Tongue (tissue), 1 donor: ENCODE measurements at regions not wholly inside any gene's neighbourhood (a gene's known extent, or its start where the extent isn't known, plus 50 kb on each side); places are given as distances from the start of the nearest gene placed in this dataset.
"Not testable (repeated sequence)": the region's sequence is repeated elsewhere in the genome, so short reads cannot be mapped to it uniquely, and the experiment has no call there.

Experiments used
- DNase-seq: peaks from one replicate; pipeline ENCODE4 v3.0.0-alpha.2; 2015

- no peak for DNase-seq
Measured at GRCh38 chr7:11221984-11222383, 248.3 kb downstream of the PHF14 start.

- no peak for DNase-seq
Measured at GRCh38 chr7:11224535-11224934, 250.9 kb downstream of the PHF14 start.

GRCh38 chr7:11228515-11228914, 254.8 kb downstream of the PHF14 start:
- peak; percentile 56 for DNase-seq

- DNase-seq: no peak
Measured at GRCh38 chr7:11231190-11231589, 257.5 kb downstream of the PHF14 start.

- DNase-seq: no peak
Measured at GRCh38 chr7:11232462-11232861, 258.8 kb downstream of the PHF14 start.

GRCh38 chr7:11233871-11234270, 260.2 kb downstream of the PHF14 start:
- no peak for DNase-seq

GRCh38 chr7:11235491-11235890, 261.8 kb downstream of the PHF14 start:
- DNase-seq: no peak

- no peak for DNase-seq
Measured at GRCh38 chr7:11236680-11237079, 263.0 kb downstream of the PHF14 start.

GRCh38 chr7:11237742-11238141, 264.1 kb downstream of the PHF14 start:
- no peak for DNase-seq

GRCh38 chr7:11239316-11239715, 265.6 kb downstream of the PHF14 start:
- no peak for DNase-seq

GRCh38 chr7:11243739-11244138, 270.1 kb downstream of the PHF14 start:
- no peak for DNase-seq

- no peak for DNase-seq
Measured at GRCh38 chr7:11244149-11244548, 270.5 kb downstream of the PHF14 start.

- DNase-seq: no peak
Measured at GRCh38 chr7:11247545-11247944, 273.9 kb downstream of the PHF14 start.

- no peak for DNase-seq
Measured at GRCh38 chr7:11251436-11251835, 277.8 kb downstream of the PHF14 start.

GRCh38 chr7:11252011-11252607, 278.4 kb downstream of the PHF14 start:
- no peak for DNase-seq

GRCh38 chr7:11252705-11253272, 279.1 kb downstream of the PHF14 start:
- no peak for DNase-seq

GRCh38 chr7:11256501-11256900, 282.8 kb downstream of the PHF14 start:
- no peak for DNase-seq

- no peak for DNase-seq
Measured at GRCh38 chr7:11261470-11261869, 287.8 kb downstream of the PHF14 start.

GRCh38 chr7:11266101-11266500, 292.4 kb downstream of the PHF14 start:
- no peak for DNase-seq

- no peak for DNase-seq
Measured at GRCh38 chr7:11272352-11272751, 298.7 kb downstream of the PHF14 start.

- DNase-seq: no peak
Measured at GRCh38 chr7:11274074-11274473, 300.4 kb downstream of the PHF14 start.

- DNase-seq: no peak
Measured at GRCh38 chr7:11281953-11282352, 308.3 kb downstream of the PHF14 start.

- not testable (repeated sequence) for DNase-seq
Measured at GRCh38 chr7:11283584-11283983, 309.9 kb downstream of the PHF14 start.

- DNase-seq: no peak
Measured at GRCh38 chr7:11290863-11291262, 317.2 kb downstream of the PHF14 start.

- DNase-seq: no peak
Measured at GRCh38 chr7:11294218-11294617, 320.5 kb downstream of the PHF14 start.
